Osteocyte (in vitro differentiated cells): ENCODE measurements at regions not wholly inside any gene's neighbourhood (a gene's known extent, or its start where the extent isn't known, plus 50 kb on each side); places are given as distances from the start of the nearest gene placed in this dataset.
A peak's percentile ranks its signal among the peaks of the same experiment; 100 is the strongest.

ENCODE experiments used
- DNase-seq: peaks from one replicate; pipeline ENCODE4 v3.0.0; 2021; ENCODE audit warnings: mixed read lengths; ENCODE audit not compliant: unreplicated experiment; ENCODE audit errors: extremely low spot score
- H3K27ac Mint-ChIP-seq: one replicate; pipeline ENCODE4 v1.8.0; 2021; ENCODE audit warnings: mild to moderate bottlenecking, mixed read lengths; ENCODE audit not compliant: unreplicated experiment
- H3K27me3 Mint-ChIP-seq: one replicate; pipeline ENCODE4 v1.8.0; 2021; ENCODE audit warnings: mixed read lengths; ENCODE audit not compliant: unreplicated experiment
- H3K36me3 Mint-ChIP-seq: one replicate; pipeline ENCODE4 v1.8.0; 2021; ENCODE audit warnings: mixed read lengths; ENCODE audit not compliant: unreplicated experiment
- H3K4me1 Mint-ChIP-seq: one replicate; pipeline ENCODE4 v1.8.0; 2021; ENCODE audit warnings: mixed read lengths; ENCODE audit not compliant: unreplicated experiment
- H3K4me3 Mint-ChIP-seq: one replicate; pipeline ENCODE4 v1.8.0; 2021; ENCODE audit warnings: mild to moderate bottlenecking, moderate library complexity, mixed read lengths; ENCODE audit not compliant: unreplicated experiment
- H3K9me3 Mint-ChIP-seq: one replicate; pipeline ENCODE4 v1.8.0; 2021; ENCODE audit warnings: mixed read lengths; ENCODE audit not compliant: unreplicated experiment
- TF ChIP-seq, protein P1 (sequence below): fragments of 200-600 bp; sonication (generic); IDR thresholded peaks from 2 replicates; pipeline ENCODE4 v1.5.0; 2021; ENCODE audit warnings: antibody characterized with exemption, mild to moderate bottlenecking, moderate library complexity

DNA sequence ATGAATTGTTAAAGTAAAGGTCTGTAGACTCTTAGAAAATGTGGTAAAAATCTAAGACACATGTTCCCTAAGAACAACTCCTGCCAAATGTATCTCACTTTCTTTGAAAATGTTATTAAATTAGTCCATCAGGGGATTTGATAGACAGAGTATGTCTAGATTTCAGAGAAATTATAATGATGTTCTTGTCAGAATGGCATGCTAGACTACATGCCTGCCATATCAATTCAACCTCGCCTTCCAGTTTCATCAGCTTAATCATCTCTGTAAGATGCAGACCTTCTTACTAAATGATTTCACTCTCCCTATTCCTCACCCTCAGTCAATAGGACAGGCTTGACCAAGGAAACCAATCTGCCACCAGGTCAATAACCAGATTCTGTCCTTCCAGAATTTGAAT lies 368.4 kb downstream of the TXNL1 start:
- Mint-ChIP-seq H3K27me3 (no peaks in the 10 kb centered on the region), H3K36me3 (no peaks in the 10 kb centered on the region), H3K27ac (no peak overlapping the region), H3K4me1 (no peaks in the 10 kb centered on the region), H3K9me3 (no peaks in the 10 kb centered on the region), H3K4me3 (no peak overlapping the region)
- no peak for DNase-seq
- TF ChIP-seq, protein P1, sequence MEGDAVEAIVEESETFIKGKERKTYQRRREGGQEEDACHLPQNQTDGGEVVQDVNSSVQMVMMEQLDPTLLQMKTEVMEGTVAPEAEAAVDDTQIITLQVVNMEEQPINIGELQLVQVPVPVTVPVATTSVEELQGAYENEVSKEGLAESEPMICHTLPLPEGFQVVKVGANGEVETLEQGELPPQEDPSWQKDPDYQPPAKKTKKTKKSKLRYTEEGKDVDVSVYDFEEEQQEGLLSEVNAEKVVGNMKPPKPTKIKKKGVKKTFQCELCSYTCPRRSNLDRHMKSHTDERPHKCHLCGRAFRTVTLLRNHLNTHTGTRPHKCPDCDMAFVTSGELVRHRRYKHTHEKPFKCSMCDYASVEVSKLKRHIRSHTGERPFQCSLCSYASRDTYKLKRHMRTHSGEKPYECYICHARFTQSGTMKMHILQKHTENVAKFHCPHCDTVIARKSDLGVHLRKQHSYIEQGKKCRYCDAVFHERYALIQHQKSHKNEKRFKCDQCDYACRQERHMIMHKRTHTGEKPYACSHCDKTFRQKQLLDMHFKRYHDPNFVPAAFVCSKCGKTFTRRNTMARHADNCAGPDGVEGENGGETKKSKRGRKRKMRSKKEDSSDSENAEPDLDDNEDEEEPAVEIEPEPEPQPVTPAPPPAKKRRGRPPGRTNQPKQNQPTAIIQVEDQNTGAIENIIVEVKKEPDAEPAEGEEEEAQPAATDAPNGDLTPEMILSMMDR = no peak

DNA sequence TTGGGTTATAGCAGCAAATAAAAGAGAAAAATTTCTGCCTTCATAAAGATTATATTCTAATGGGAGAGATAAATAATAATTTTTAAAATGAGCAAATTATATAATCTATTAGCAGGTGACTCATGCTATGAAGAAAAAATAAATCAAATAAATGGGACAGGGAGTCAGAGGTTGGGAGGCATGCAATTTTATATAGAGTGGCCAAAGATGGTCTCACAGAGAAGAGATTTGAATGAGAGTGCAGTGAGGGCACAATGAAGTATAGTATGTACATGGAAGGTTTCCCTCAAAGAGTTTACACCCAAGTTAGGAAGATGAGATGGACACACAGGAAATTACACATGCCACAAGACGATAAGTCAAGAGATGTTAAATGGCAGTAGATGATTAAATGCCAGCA lies 369.4 kb downstream of the TXNL1 start:
- H3K27ac Mint-ChIP-seq = no peak overlapping the region
- no peaks in the 10 kb centered on the region for H3K4me1 Mint-ChIP-seq
- DNase-seq = no peak
- no peak overlapping the region for H3K4me3 Mint-ChIP-seq
- no peaks in the 10 kb centered on the region for H3K36me3 Mint-ChIP-seq
- no peaks in the 10 kb centered on the region for H3K27me3 Mint-ChIP-seq
- no peaks in the 10 kb centered on the region for H3K9me3 Mint-ChIP-seq
- TF ChIP-seq, protein P1 = no peak

GRCh38 chr18:56267334-56267733 lies 371.1 kb downstream of the TXNL1 start:
- TF ChIP-seq, protein P1 = no peak
- Mint-ChIP-seq H3K9me3 (no peaks in the 10 kb centered on the region), H3K4me1 (no peaks in the 10 kb centered on the region), H3K4me3 (no peak overlapping the region), H3K36me3 (no peaks in the 10 kb centered on the region), H3K27me3 (no peaks in the 10 kb centered on the region), H3K27ac (no peak overlapping the region)
- DNase-seq = no peak

DNA sequence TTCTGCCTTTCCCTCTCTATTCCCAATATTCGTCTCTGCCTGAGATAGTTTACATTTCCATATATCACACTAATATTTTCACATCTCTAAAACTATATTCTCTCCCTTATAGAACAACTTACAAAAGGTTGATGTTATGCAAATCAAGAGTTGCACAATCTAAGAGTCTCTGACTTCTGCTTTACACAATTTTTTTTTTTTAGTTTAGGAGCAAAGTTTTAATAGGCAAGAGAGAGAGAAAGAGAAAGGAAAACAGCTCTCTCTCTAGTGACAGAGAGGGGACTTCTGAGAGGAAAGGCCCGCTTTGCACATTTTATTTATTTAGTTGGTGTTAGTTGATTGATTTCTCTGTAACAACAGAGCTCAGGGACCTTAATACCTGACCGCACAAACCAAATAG lies 380.2 kb downstream of the TXNL1 start:
- no peak overlapping the region for H3K27ac Mint-ChIP-seq
- no peaks in the 10 kb centered on the region for H3K36me3 Mint-ChIP-seq
- H3K9me3 Mint-ChIP-seq = peaks cover 5% of the 10 kb centered on the region
- H3K27me3 Mint-ChIP-seq = no peaks in the 10 kb centered on the region
- no peak for DNase-seq
- H3K4me1 Mint-ChIP-seq = peaks cover 11% of the 10 kb centered on the region
- TF ChIP-seq, protein P1 = no peak
- no peak overlapping the region for H3K4me3 Mint-ChIP-seq

DNA sequence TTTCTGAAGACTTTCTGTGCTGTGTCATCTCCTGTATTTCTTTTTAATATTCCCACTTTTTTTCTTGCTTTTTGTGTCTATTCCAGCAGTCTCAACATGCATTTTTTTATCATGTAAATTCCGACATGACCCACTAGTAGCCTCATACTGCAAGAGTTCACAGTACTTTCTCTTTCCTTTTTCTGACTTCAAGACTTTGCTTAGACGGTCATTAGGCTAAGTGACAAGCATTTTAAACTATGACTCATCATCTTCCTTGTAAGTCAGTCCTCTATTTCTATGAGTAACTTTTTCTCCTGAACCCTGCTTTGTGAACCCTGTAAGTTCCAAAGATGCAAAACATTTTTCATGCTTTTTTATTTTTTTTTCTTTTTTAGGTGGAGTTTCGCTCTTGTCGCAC lies 381.2 kb downstream of the TXNL1 start:
- H3K36me3 Mint-ChIP-seq = no peaks in the 10 kb centered on the region
- H3K27me3 Mint-ChIP-seq = no peaks in the 10 kb centered on the region
- H3K4me1 Mint-ChIP-seq = peaks cover 13% of the 10 kb centered on the region
- no peak overlapping the region for H3K4me3 Mint-ChIP-seq
- no peak for DNase-seq
- H3K9me3 Mint-ChIP-seq = peaks cover 5% of the 10 kb centered on the region
- TF ChIP-seq, protein P1 = no peak
- peak overlapping the region; percentile 54 for H3K27ac Mint-ChIP-seq
